Nephron (organoid): ENCODE measurements at regions not wholly inside any gene's neighbourhood (a gene's known extent, or its start where the extent isn't known, plus 50 kb on each side); places are given as distances from the start of the nearest gene placed in this dataset.
"Not testable (repeated sequence)": the region's sequence is repeated elsewhere in the genome, so short reads cannot be mapped to it uniquely, and the experiment has no call there.

ENCODE experiments used
- H3K27ac Mint-ChIP-seq, 3 experiments: 2 replicates each; pipeline ENCODE4 v1.8.0; 2020; ENCODE audit warnings: mixed read lengths in 3 of 3, mild to moderate bottlenecking in 2 of 3, moderate library complexity in 1 of 3
- H3K27me3 Mint-ChIP-seq: 2 replicates; pipeline ENCODE4 v1.8.0; 2021; ENCODE audit warnings: low read depth, mild to moderate bottlenecking, moderate library complexity, mixed read lengths
- H3K36me3 Mint-ChIP-seq: 2 replicates; pipeline ENCODE4 v1.8.0; 2020; ENCODE audit warnings: low read depth, mixed read lengths
- H3K4me1 Mint-ChIP-seq: 2 replicates; pipeline ENCODE4 v1.8.0; 2020; ENCODE audit warnings: mixed read lengths
- H3K4me3 Mint-ChIP-seq, 3 experiments: 2 replicates each; pipeline ENCODE4 v1.8.0; 2020; ENCODE audit warnings: mild to moderate bottlenecking in 3 of 3, mixed read lengths in 3 of 3, moderate library complexity in 2 of 3
- H3K9me3 Mint-ChIP-seq: 2 replicates; pipeline ENCODE4 v1.8.0; 2020; ENCODE audit warnings: mixed read lengths
- CTCF ChIP-seq, 3 experiments: fragments of 200-600 bp; sonication (generic); IDR thresholded peaks; one replicate each; pipeline ENCODE4 v1.5.0; 2021; ENCODE audit warnings: antibody characterized with exemption in 3 of 3; ENCODE audit not compliant: unreplicated experiment in 3 of 3

DNA sequence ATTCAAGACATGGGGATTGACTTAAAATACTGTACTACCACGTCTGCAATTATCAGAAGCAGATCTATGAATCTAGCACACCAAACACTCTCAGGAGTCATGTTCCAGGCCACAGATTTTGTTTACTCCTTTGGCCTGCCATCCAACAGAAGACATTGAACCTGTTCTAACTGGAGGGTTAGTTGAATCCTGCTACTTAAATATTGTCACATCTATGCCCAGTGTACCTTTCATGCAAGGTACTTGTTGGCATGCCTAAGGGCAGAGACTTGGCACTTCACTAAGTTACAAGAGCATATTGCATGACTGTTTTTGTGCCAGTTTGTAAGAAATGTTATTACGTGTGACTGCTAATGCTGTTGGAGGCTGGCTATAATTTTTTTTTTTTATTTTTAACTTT is 126.9 kb upstream of the BCOR start:
- Mint-ChIP-seq H3K36me3 (peaks cover 4% of the 10 kb centered on the region), H3K9me3 (peaks cover 15% of the 10 kb centered on the region), H3K27me3 (peaks cover 4% of the 10 kb centered on the region), H3K4me3 (no peak overlapping the region), H3K4me1 (no peaks in the 10 kb centered on the region), H3K27ac (no peak overlapping the region)
- no peak for TF ChIP-seq CTCF (IDR thresholded peaks at IDR 0.05; ENCODE audit: unreplicated experiment in 3 of 3)

DNA sequence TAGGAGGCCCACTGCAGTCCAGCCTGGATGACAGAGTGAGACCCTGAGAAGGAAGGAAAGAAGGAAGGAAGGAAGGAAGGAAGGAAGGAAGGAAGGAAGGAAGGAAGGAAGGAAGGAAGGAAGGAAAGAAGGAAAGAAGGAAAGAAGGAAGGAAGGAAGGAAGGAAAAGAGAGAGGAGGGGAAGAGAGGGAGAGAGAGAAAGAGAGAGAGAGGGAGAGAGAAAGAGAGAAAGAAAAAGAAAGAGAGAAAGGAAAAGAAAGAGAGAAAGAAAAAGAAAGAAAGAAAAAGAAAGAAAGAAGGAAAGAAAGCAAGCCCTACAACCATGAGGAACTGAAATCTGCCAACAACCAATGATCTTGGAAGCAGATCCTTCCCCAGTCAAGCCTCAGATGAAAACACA is 124.9 kb upstream of the BCOR start:
- H3K27me3 Mint-ChIP-seq, H3K4me1 Mint-ChIP-seq, H3K27ac Mint-ChIP-seq, H3K4me3 Mint-ChIP-seq, H3K36me3 Mint-ChIP-seq: not testable (repeated sequence)
- peaks cover 14% of the 10 kb centered on the region for H3K9me3 Mint-ChIP-seq

GRCh38 chrX:40213092-40213491 is 115.3 kb upstream of the BCOR start:
- Mint-ChIP-seq H3K27me3 (peaks cover 5% of the 10 kb centered on the region), H3K4me3 (no peak overlapping the region), H3K4me1 (no peaks in the 10 kb centered on the region), H3K9me3 (peaks cover 20% of the 10 kb centered on the region), H3K27ac (no peak overlapping the region), H3K36me3 (peaks cover 3% of the 10 kb centered on the region)
- no peak for TF ChIP-seq CTCF (IDR thresholded peaks at IDR 0.05; ENCODE audit: unreplicated experiment in 3 of 3)

GRCh38 chrX:40209951-40210617 is 112.3 kb upstream of the BCOR start:
- peaks cover 16% of the 10 kb centered on the region for H3K9me3 Mint-ChIP-seq
- TF ChIP-seq CTCF (IDR thresholded peaks at IDR 0.05; ENCODE audit: unreplicated experiment in 3 of 3): no peak
- H3K4me1 Mint-ChIP-seq: no peaks in the 10 kb centered on the region
- no peaks in the 10 kb centered on the region for H3K36me3 Mint-ChIP-seq
- no peaks in the 10 kb centered on the region for H3K27me3 Mint-ChIP-seq
- no peak overlapping the region for H3K4me3 Mint-ChIP-seq
- no peak overlapping the region for H3K27ac Mint-ChIP-seq

DNA sequence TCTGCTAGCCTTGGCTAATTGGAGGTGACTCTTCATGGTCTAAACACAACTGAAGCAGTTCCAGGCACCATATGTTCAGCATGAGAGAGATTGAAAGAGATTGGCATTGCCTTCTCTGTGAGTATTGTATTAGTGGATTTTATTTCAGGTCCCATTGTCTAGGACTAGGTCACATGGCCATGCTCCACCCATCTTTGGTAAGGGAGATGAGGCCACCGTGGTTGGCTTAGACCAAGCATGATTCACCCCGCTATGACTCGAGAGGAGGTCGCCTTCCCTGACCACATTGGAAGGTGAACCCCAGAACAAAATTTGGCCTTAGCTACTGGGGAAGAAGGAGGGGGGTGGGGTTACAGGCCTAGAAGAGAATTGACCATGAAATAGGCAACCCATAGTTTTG is 109.9 kb upstream of the BCOR start:
- TF ChIP-seq CTCF (IDR thresholded peaks at IDR 0.05; ENCODE audit: unreplicated experiment in 3 of 3): no peak

GRCh38 chrX:40205471-40205870 is 107.7 kb upstream of the BCOR start:
- no peak for TF ChIP-seq CTCF (IDR thresholded peaks at IDR 0.05; ENCODE audit: unreplicated experiment in 3 of 3)
- Mint-ChIP-seq H3K27ac (no peak overlapping the region), H3K9me3 (peaks cover 5% of the 10 kb centered on the region), H3K36me3 (no peaks in the 10 kb centered on the region), H3K27me3 (peaks cover 3% of the 10 kb centered on the region), H3K4me3 (no peak overlapping the region), H3K4me1 (no peaks in the 10 kb centered on the region)

More for the DNA sequence above, 109.9 kb upstream of the BCOR start:
- H3K4me3 Mint-ChIP-seq: no peak overlapping the region
- H3K9me3 Mint-ChIP-seq: peaks cover 5% of the 10 kb centered on the region
- no peaks in the 10 kb centered on the region for H3K36me3 Mint-ChIP-seq
- H3K27ac Mint-ChIP-seq: no peak overlapping the region
- H3K27me3 Mint-ChIP-seq: no peaks in the 10 kb centered on the region
- H3K4me1 Mint-ChIP-seq: no peaks in the 10 kb centered on the region
